Mammary epithelial cell (primary cell): ENCODE measurements at regions not wholly inside any gene's neighbourhood (a gene's known extent, or its start where the extent isn't known, plus 50 kb on each side); places are given as distances from the start of the nearest gene placed in this dataset.

ENCODE experiments used
- CTCF ChIP-seq, 2 donors: IDR thresholded peaks in 1 of 2; conservative IDR thresholded peaks in 1 of 2; 2 replicates each; pipeline ENCODE4 v1.5.1; 2011 to 2012; ENCODE audit warnings: inconsistent platforms in 2 of 2, low read length in 2 of 2, mild to moderate bottlenecking in 2 of 2, control low read depth in 1 of 2, low read depth in 1 of 2; ENCODE audit not compliant: insufficient read depth in 1 of 2; ENCODE audit errors: extremely low read depth in 1 of 2
- EZH2 ChIP-seq: IDR thresholded peaks from 2 replicates; pipeline ENCODE4 v1.6.1; 2012; ENCODE audit warnings: low read length, inconsistent platforms, borderline replicate concordance

GRCh38 chr2:212904646-212905045 is 246.8 kb downstream of the IKZF2 start:
- TF ChIP-seq CTCF (conservative IDR thresholded peaks at IDR 0.05 in 1 of 2, IDR thresholded peaks at IDR 0.05 in 1 of 2; ENCODE audit: extremely low read depth in 1 of 2, insufficient read depth in 1 of 2, low read depth in 1 of 2, low read length in 2 of 2) (no peak), EZH2 (no peak)
